Endothelial cell of umbilical vein (primary cell): ENCODE measurements at regions not wholly inside any gene's neighbourhood (a gene's known extent, or its start where the extent isn't known, plus 50 kb on each side); places are given as distances from the start of the nearest gene placed in this dataset.

Experiments
- CTCF ChIP-seq, 2 donors: IDR thresholded peaks; 1 replicate in 1 of 2; 2 replicates in 1 of 2; pipeline ENCODE4 v1.5.1; 2011; ENCODE audit warnings: low read length in 2 of 2, mild to moderate bottlenecking in 2 of 2, moderate library complexity in 2 of 2, control low read depth in 1 of 2, inconsistent platforms in 1 of 2, low read depth in 1 of 2; ENCODE audit not compliant: insufficient read depth in 1 of 2; ENCODE audit errors: extremely low read depth in 1 of 2
- EZH2 ChIP-seq: IDR thresholded peaks from 2 replicates; pipeline ENCODE4 v1.6.1; 2012; ENCODE audit warnings: borderline replicate concordance, low read depth, mild to moderate bottlenecking, moderate library complexity, low read length, inconsistent platforms; ENCODE audit not compliant: severe bottlenecking
- FOS ChIP-seq: IDR thresholded peaks from 2 replicates; pipeline ENCODE4 v1.6.1; 2011; ENCODE audit warnings: mild to moderate bottlenecking, low read length, moderate library complexity, borderline replicate concordance; ENCODE audit not compliant: insufficient read depth
- MYC ChIP-seq: IDR thresholded peaks from one replicate; pipeline ENCODE4 v1.6.1; 2011; ENCODE audit warnings: mild to moderate bottlenecking, low read depth, low read length
- POLR2A ChIP-seq: IDR thresholded peaks from 2 replicates; pipeline ENCODE4 v1.6.1; 2012; ENCODE audit warnings: low read depth, mild to moderate bottlenecking, control low read depth, low read length
- POLR2AphosphoS5 ChIP-seq: IDR thresholded peaks from 2 replicates; pipeline ENCODE4 v1.6.1; 2012; ENCODE audit warnings: low read depth, mild to moderate bottlenecking, control low read depth, low read length, moderate library complexity; ENCODE audit not compliant: insufficient read depth

- TF ChIP-seq CTCF (IDR thresholded peaks at IDR 0.05; ENCODE audit: extremely low read depth in 1 of 2, insufficient read depth in 1 of 2, low read depth in 1 of 2, low read length in 2 of 2) (no peak), MYC (no peak), FOS (no peak), POLR2AphosphoS5 (no peak), POLR2A (no peak), EZH2 (no peak)
These were observed 179.8 kb upstream of the EDIL3 start for GRCh38 chr5:84564321-84565075.
